GM18517 (cell line): ENCODE measurements at regions not wholly inside any gene's neighbourhood (a gene's known extent, or its start where the extent isn't known, plus 50 kb on each side); places are given as distances from the start of the nearest gene placed in this dataset.
"Not testable (repeated sequence)": the region's sequence is repeated elsewhere in the genome, so short reads cannot be mapped to it uniquely, and the experiment has no call there.

Experiments
- ATAC-seq: cut with Tn5 transposase; IDR thresholded peaks from one replicate; pipeline ENCODE4 v1.9.1; 2021; ENCODE audit warnings: mild to moderate bottlenecking, moderate library complexity; ENCODE audit not compliant: unreplicated experiment

- no peak for ATAC-seq
Observed at GRCh38 chr10:18866852-18867251, 181.7 kb upstream of the MALRD1 start.

GRCh38 chr10:18868919-18869318, 179.7 kb upstream of the MALRD1 start:
- ATAC-seq = no peak

- no peak for ATAC-seq
Observed at GRCh38 chr10:18875477-18875876, 173.1 kb upstream of the MALRD1 start.

GRCh38 chr10:18879284-18879683, 169.3 kb upstream of the MALRD1 start:
- ATAC-seq = no peak

- no peak for ATAC-seq
Observed at GRCh38 chr10:18880530-18880929, 168.1 kb upstream of the MALRD1 start.

GRCh38 chr10:18886102-18886501, 162.5 kb upstream of the MALRD1 start:
- no peak for ATAC-seq

GRCh38 chr10:18906636-18907035, 142.0 kb upstream of the MALRD1 start:
- no peak for ATAC-seq

GRCh38 chr10:18917431-18917830, 131.2 kb upstream of the MALRD1 start:
- ATAC-seq = not testable (repeated sequence)

- ATAC-seq = no peak
Observed at GRCh38 chr10:18918532-18918931, 130.1 kb upstream of the MALRD1 start.

GRCh38 chr10:18949391-18949790, 99.2 kb upstream of the MALRD1 start:
- ATAC-seq = no peak

GRCh38 chr10:18951072-18951823, 97.4 kb upstream of the MALRD1 start:
- not testable (repeated sequence) for ATAC-seq

GRCh38 chr10:18955061-18955460, 93.5 kb upstream of the MALRD1 start:
- ATAC-seq = no peak

GRCh38 chr10:18959369-18959768, 89.2 kb upstream of the MALRD1 start:
- no peak for ATAC-seq

GRCh38 chr10:18960466-18961079, 88.0 kb upstream of the MALRD1 start:
- ATAC-seq = no peak

- no peak for ATAC-seq
Observed at GRCh38 chr10:18968159-18968558, 80.4 kb upstream of the MALRD1 start.

GRCh38 chr10:18976696-18977251, 71.8 kb upstream of the MALRD1 start:
- ATAC-seq = no peak

- no peak for ATAC-seq
Observed at GRCh38 chr10:18980089-18980629, 68.4 kb upstream of the MALRD1 start.

GRCh38 chr10:18984531-18984930, 64.1 kb upstream of the MALRD1 start:
- ATAC-seq = no peak

- no peak for ATAC-seq
Observed at GRCh38 chr10:18988338-18988737, 60.3 kb upstream of the MALRD1 start.
